Thyroid gland (tissue), 4 donors: ENCODE measurements at regions not wholly inside any gene's neighbourhood (a gene's known extent, or its start where the extent isn't known, plus 50 kb on each side); places are given as distances from the start of the nearest gene placed in this dataset.

Experiments used
- POLR2A ChIP-seq, 2 donors: fragments of 450-650 bp; IDR thresholded peaks; one replicate each; pipeline ENCODE4 v1.6.1; 2017; ENCODE audit warnings: antibody characterized with exemption in 2 of 2, mild to moderate bottlenecking in 2 of 2, moderate library complexity in 1 of 2
- TF ChIP-seq, protein P1 (sequence below), 6 experiments: fragments of 200-600 bp in 3 of 6; fragments of 450-650 bp in 3 of 6; sonication (generic) in 3 of 6; IDR thresholded peaks; one replicate each; pipeline ENCODE4 v1.5.1; 2016 to 2019; ENCODE audit warnings: antibody characterized with exemption in 6 of 6, mild to moderate bottlenecking in 2 of 6, inconsistent platforms in 1 of 6, moderate library complexity in 1 of 6

DNA sequence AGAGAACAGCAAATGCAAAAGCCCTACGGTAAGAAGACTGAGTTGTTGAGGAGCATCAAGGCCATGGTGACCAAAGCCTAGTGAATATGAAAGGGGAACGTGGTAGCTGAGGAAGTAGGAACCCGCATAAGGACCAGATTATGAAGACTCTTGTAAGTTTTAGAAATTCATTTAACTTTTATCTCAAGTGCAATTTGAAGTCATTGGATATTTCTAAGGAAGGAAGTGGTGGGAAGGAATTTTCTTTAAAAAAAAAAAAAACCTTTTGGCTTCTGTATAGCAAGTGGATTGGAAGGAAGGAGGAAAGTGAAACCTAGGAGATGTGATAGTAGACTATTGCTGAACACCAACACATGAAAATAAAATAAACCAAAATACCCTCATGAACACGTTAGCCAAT is 119.0 kb downstream of the TNFSF18 start:
- TF ChIP-seq, protein P1, sequence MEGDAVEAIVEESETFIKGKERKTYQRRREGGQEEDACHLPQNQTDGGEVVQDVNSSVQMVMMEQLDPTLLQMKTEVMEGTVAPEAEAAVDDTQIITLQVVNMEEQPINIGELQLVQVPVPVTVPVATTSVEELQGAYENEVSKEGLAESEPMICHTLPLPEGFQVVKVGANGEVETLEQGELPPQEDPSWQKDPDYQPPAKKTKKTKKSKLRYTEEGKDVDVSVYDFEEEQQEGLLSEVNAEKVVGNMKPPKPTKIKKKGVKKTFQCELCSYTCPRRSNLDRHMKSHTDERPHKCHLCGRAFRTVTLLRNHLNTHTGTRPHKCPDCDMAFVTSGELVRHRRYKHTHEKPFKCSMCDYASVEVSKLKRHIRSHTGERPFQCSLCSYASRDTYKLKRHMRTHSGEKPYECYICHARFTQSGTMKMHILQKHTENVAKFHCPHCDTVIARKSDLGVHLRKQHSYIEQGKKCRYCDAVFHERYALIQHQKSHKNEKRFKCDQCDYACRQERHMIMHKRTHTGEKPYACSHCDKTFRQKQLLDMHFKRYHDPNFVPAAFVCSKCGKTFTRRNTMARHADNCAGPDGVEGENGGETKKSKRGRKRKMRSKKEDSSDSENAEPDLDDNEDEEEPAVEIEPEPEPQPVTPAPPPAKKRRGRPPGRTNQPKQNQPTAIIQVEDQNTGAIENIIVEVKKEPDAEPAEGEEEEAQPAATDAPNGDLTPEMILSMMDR (IDR thresholded peaks at IDR 0.05): no peak
- no peak for TF ChIP-seq POLR2A (IDR thresholded peaks at IDR 0.05)
